ENCODE measurements at regions not wholly inside any gene's neighbourhood (a gene's known extent, or its start where the extent isn't known, plus 50 kb on each side); places are given as distances from the start of the nearest gene placed in this dataset.

DNA sequence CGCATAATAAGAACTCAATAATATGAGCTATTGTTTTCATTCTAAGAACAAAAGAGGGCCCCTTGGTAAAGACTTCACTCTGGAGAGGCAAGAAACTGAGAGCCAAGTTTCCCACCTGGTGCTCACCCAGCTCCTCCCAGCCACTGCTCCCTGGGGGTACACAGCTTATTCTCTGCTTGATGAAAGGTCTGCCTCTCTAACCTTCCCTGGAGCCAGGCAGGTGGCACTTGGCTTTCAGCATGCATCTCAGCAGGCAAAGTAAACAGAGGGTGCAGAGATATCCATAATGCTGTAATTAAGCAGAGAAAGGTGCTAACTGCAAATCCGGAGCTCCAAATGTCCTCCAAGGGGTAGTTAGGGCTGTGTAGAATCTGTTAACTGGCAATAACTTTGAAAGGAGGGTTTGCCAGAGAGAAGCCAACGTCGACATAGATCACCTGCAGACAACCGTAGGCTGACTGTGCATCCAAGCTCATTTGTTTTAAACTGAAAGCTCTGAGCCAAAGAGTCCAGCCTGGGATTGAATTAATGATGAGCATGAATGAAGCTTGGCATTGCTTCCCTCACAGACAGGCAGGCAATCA lies 159.6 kb upstream of the PROK2 start:
- TF ChIP-seq POLR2AphosphoS5 (IDR thresholded peaks at IDR 0.05; ENCODE audit: low read depth, low read length), result no peak
- TF ChIP-seq, protein P1, sequence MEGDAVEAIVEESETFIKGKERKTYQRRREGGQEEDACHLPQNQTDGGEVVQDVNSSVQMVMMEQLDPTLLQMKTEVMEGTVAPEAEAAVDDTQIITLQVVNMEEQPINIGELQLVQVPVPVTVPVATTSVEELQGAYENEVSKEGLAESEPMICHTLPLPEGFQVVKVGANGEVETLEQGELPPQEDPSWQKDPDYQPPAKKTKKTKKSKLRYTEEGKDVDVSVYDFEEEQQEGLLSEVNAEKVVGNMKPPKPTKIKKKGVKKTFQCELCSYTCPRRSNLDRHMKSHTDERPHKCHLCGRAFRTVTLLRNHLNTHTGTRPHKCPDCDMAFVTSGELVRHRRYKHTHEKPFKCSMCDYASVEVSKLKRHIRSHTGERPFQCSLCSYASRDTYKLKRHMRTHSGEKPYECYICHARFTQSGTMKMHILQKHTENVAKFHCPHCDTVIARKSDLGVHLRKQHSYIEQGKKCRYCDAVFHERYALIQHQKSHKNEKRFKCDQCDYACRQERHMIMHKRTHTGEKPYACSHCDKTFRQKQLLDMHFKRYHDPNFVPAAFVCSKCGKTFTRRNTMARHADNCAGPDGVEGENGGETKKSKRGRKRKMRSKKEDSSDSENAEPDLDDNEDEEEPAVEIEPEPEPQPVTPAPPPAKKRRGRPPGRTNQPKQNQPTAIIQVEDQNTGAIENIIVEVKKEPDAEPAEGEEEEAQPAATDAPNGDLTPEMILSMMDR (IDR thresholded peaks at IDR 0.05), result no peak
- TF ChIP-seq, protein P2, sequence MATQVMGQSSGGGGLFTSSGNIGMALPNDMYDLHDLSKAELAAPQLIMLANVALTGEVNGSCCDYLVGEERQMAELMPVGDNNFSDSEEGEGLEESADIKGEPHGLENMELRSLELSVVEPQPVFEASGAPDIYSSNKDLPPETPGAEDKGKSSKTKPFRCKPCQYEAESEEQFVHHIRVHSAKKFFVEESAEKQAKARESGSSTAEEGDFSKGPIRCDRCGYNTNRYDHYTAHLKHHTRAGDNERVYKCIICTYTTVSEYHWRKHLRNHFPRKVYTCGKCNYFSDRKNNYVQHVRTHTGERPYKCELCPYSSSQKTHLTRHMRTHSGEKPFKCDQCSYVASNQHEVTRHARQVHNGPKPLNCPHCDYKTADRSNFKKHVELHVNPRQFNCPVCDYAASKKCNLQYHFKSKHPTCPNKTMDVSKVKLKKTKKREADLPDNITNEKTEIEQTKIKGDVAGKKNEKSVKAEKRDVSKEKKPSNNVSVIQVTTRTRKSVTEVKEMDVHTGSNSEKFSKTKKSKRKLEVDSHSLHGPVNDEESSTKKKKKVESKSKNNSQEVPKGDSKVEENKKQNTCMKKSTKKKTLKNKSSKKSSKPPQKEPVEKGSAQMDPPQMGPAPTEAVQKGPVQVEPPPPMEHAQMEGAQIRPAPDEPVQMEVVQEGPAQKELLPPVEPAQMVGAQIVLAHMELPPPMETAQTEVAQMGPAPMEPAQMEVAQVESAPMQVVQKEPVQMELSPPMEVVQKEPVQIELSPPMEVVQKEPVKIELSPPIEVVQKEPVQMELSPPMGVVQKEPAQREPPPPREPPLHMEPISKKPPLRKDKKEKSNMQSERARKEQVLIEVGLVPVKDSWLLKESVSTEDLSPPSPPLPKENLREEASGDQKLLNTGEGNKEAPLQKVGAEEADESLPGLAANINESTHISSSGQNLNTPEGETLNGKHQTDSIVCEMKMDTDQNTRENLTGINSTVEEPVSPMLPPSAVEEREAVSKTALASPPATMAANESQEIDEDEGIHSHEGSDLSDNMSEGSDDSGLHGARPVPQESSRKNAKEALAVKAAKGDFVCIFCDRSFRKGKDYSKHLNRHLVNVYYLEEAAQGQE (IDR thresholded peaks at IDR 0.05; ENCODE audit: insufficient read depth in 1 of 2, low read depth in 2 of 2, low read length in 1 of 2), result no peak
